GM12874 (cell line): ENCODE measurements at regions not wholly inside any gene's neighbourhood (a gene's known extent, or its start where the extent isn't known, plus 50 kb on each side); places are given as distances from the start of the nearest gene placed in this dataset.

ENCODE experiments used
- TF ChIP-seq, protein P1 (sequence below): IDR thresholded peaks from 2 replicates; pipeline ENCODE4 v1.5.1; 2011; ENCODE audit warnings: low read depth, mild to moderate bottlenecking, control low read depth, low read length, moderate library complexity; ENCODE audit not compliant: insufficient read depth

DNA sequence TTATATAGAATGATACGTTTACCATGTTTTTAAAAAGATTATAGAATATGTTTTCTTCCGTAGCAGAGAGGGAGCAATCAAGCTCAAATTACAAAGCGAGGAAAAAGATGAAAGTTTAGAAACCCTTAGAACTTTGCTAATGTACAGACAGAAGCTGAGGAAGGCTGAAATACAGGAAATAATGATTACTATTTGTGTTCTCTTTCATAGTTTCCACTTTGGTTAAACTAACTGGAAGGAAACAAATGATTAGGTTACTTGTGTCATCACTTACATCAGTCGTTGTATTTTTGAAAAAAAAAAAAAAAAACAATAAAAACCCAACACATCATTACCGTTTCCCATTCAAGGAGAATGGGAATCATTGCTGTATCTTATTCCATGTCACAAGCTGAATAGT, 337.8 kb upstream of the CBLB start:
- TF ChIP-seq, protein P1, sequence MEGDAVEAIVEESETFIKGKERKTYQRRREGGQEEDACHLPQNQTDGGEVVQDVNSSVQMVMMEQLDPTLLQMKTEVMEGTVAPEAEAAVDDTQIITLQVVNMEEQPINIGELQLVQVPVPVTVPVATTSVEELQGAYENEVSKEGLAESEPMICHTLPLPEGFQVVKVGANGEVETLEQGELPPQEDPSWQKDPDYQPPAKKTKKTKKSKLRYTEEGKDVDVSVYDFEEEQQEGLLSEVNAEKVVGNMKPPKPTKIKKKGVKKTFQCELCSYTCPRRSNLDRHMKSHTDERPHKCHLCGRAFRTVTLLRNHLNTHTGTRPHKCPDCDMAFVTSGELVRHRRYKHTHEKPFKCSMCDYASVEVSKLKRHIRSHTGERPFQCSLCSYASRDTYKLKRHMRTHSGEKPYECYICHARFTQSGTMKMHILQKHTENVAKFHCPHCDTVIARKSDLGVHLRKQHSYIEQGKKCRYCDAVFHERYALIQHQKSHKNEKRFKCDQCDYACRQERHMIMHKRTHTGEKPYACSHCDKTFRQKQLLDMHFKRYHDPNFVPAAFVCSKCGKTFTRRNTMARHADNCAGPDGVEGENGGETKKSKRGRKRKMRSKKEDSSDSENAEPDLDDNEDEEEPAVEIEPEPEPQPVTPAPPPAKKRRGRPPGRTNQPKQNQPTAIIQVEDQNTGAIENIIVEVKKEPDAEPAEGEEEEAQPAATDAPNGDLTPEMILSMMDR, result no peak

DNA sequence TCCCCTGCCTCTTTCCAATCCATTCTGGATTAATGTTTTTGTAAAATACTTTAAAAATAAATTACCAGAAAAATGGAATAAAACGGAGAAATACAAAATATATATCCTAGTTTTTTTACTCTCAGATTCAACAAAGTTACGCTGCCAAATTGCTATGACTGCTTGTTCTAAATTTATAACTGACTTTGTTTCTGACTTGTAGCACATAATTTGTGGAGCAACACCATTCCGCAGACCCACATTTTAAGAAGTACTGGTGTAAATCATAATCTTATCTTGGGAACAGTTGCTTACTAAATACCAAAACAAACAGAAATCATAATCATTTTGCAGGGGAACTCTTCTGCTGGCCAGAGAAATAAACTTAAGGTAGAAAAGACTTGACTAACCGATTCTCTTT, 339.4 kb upstream of the CBLB start:
- TF ChIP-seq, protein P1, result no peak

DNA sequence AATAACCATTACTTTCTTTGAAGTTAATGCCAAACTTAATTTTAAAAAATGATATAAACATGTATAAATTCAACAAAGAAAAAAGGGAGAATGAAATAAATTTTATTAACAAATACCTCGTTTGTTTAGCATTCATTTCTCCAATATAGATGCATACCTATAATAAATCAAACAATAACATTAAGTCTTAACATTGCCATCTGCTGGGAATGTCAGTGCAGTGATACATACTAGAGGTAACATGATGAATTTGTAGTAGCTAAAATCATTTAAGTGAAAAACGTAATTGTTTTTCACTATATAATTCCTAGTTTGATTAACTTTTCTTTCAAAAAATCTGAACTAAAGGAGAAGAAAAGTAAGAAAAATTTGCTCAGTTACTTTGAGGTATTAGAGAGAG, 340.2 kb upstream of the CBLB start:
- TF ChIP-seq, protein P1, result no peak

DNA sequence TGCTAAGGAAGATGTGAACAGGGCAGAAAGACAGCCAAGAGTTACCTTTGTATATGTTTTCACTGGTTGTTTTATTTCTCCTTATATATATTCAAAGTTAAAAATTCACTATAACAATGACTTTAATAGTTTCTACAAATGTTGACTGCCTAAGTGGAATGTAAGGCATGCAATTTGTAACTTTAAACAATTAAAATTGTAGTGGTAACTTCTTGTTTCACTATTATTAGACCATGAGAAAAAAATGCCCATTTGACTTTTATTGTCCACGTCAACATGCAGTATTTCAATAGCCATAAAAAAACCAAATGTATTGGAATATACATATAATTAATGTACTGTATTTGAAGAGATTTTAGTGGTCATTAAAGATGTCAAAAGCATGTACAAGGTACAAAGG, 340.7 kb upstream of the CBLB start:
- TF ChIP-seq, protein P1, result no peak

DNA sequence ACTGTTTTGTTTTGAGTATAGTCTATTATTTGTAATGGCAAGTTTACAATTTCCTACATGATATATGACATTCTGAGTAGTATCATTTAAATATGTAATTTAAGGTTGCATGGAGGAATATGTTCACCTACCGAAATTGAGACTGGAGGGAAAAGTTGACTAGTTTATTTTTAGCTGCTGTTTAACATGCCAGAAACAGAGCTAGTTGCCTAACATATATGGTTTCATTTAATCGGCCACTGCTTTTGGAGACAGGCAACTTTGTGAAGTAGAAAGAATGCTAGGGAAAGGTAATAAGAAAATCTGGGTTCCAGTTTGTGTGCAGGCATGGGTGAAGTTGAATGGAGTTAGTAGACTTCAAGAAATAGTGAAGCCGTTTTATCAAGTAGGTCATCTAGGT, 342.1 kb upstream of the CBLB start:
- TF ChIP-seq, protein P1, result no peak

DNA sequence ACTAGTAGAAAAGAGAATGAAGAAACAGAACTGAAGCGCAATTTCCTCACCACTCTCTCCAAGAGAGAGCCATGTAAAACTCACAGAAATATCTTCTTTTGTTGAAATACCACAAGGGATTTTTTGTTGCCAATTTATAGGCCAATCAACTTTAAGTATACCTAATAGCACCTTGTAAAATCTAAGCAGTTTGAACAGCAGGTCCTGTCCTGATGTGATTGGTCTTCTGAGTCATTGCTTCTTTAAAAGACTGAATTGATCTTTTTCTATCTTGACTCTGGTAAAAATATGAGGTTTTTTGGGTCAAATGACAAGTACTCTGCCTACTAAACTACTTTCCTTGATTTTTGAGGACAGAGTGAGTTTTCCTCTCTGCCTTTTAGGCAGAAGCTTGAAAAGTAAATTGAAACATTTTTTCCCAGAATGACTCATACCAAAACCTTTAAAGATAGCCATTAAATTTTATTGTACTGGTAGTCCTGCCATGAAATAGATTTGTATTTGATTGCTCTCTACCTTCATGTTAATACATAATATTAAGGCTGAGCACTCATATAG, 343.9 kb upstream of the CBLB start:
- TF ChIP-seq, protein P1, result no peak

DNA sequence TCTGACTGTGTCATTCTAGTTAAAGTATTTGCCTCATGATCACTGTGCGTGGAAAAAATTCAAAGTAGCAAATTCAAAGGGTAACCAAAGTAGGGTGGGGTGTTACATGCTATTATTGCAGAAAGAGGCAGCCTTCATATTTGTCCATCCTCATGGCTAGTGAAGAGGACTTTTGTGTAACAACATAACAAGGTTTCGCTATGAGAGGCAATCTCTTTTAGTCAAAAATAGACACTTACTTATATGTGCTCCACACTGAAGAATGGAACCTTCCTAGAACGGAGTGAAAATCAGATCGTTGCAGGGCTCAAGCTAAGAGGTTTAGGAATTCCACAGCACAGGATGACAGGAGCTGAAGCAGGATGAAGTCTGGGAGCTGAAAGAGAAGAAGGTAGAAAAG, 345.1 kb upstream of the CBLB start:
- TF ChIP-seq, protein P1, result no peak

DNA sequence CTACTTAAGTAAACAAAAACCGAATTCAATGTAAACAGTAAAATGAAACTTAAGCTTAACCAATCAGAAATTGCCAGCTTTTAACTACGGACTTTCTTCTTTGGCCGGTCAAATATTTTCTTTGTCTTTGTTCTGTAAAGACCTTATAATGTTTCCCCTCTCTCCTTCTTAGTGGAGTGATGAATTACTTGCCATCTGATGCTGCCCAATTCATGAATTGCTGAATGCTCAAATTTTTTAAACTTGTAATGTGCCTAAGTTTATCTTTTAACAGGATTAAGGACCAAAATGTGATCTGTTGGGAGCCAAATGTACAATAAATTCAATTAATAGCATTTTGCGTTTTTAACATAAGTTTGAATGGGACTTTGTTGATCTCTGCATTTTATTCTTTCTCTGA, 345.8 kb upstream of the CBLB start:
- TF ChIP-seq, protein P1, result no peak
